Upper lobe of left lung (tissue), 4 donors: ENCODE measurements at regions not wholly inside any gene's neighbourhood (a gene's known extent, or its start where the extent isn't known, plus 50 kb on each side); places are given as distances from the start of the nearest gene placed in this dataset.

Source experiments
- CTCF ChIP-seq, 6 experiments: fragments of 450-650 bp in 4 of 6; fragments of 200-600 bp in 2 of 6; sonication (generic) in 2 of 6; IDR thresholded peaks; one replicate each; pipeline ENCODE4 v1.5.1; 2016 to 2019; ENCODE audit warnings: antibody characterized with exemption in 6 of 6
- POLR2AphosphoS5 ChIP-seq, 2 donors: sonication (generic); formaldehyde crosslinking; IDR thresholded peaks; one replicate each; pipeline ENCODE4 v1.5.1; 2017; ENCODE audit warnings: antibody characterized with exemption in 2 of 2

DNA sequence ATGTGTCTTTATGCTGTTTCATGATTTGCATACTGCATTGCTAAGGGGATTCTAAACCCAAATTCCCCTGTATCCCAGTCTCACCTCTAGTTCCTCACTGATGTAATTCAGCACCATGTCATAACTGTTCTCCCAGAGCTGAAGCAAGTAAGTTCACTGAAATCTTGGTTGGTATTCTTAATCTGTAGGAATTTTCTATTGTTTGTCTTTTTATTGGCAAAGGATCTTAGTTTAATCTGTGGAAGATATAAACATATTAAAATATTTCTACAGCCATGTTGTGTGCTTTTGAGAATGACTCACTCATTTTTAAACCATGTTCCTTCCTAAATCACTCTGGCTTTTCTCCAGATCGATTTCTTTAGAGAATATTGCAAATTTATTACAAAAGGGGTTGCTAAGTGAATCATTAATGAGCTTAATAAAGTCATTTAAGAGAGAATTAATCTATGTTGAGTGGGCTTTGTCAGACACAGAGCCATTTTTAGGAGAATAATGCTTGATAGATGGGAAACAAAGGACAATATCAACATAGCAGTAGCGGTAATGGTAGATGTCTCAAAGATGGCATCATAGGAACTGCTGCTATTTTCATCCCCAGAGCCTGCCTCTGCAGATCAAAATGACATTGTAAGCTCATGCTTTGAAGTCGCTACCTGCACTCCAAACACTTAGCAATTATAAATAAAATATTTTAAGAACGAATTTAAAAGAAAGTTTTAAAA, 110.0 kb downstream of the ENC1 start:
- TF ChIP-seq CTCF (IDR thresholded peaks at IDR 0.05) (no peak), POLR2AphosphoS5 (IDR thresholded peaks at IDR 0.05) (no peak)
